ENCODE measurements at regions not wholly inside any gene's neighbourhood (a gene's known extent, or its start where the extent isn't known, plus 50 kb on each side); places are given as distances from the start of the nearest gene placed in this dataset.
"Not testable (repeated sequence)": the region's sequence is repeated elsewhere in the genome, so short reads cannot be mapped to it uniquely, and the experiment has no call there.

- FAIRE-seq = peak; percentile 45
These were observed 112.5 kb downstream of the EFEMP1 start for GRCh38 chr2:55811048-55811447.

- no peak for FAIRE-seq
These were observed 113.0 kb downstream of the EFEMP1 start for GRCh38 chr2:55810622-55811020.

GRCh38 chr2:55809875-55810621, 113.5 kb downstream of the EFEMP1 start:
- no peak for FAIRE-seq

- FAIRE-seq = no peak
These were observed 114.3 kb upstream of the PNPT1 start for GRCh38 chr2:55807900-55808299.

GRCh38 chr2:55805686-55806085, 112.0 kb upstream of the PNPT1 start:
- no peak for FAIRE-seq

- FAIRE-seq = no peak
These were observed 110.9 kb upstream of the PNPT1 start for GRCh38 chr2:55804535-55804934.

- no peak for FAIRE-seq
These were observed 108.4 kb upstream of the PNPT1 start for GRCh38 chr2:55802067-55802466.

- FAIRE-seq = no peak
These were observed 107.8 kb upstream of the PNPT1 start for GRCh38 chr2:55801436-55801835.

GRCh38 chr2:55799624-55800023, 106.0 kb upstream of the PNPT1 start:
- FAIRE-seq = not testable (repeated sequence)

- no peak for FAIRE-seq
These were observed 102.5 kb upstream of the PNPT1 start for GRCh38 chr2:55796121-55796520.

GRCh38 chr2:55793602-55794001, 100.0 kb upstream of the PNPT1 start:
- not testable (repeated sequence) for FAIRE-seq

GRCh38 chr2:55786280-55786679, 92.6 kb upstream of the PNPT1 start:
- FAIRE-seq = no peak

GRCh38 chr2:55783751-55784150, 90.1 kb upstream of the PNPT1 start:
- FAIRE-seq = not testable (repeated sequence)

- no peak for FAIRE-seq
These were observed 89.0 kb upstream of the PNPT1 start for GRCh38 chr2:55782528-55783173.

- no peak for FAIRE-seq
These were observed 87.9 kb upstream of the PNPT1 start for GRCh38 chr2:55781542-55781941.

GRCh38 chr2:55780697-55781096, 87.1 kb upstream of the PNPT1 start:
- no peak for FAIRE-seq

GRCh38 chr2:55779459-55780421, 86.1 kb upstream of the PNPT1 start:
- no peak for FAIRE-seq

GRCh38 chr2:55776966-55777365, 83.3 kb upstream of the PNPT1 start:
- FAIRE-seq = no peak

- no peak for FAIRE-seq
These were observed 82.8 kb upstream of the PNPT1 start for GRCh38 chr2:55776479-55776878.

- FAIRE-seq = no peak
These were observed 82.2 kb upstream of the PNPT1 start for GRCh38 chr2:55775828-55776227.

- not testable (repeated sequence) for FAIRE-seq
These were observed 80.0 kb upstream of the PNPT1 start for GRCh38 chr2:55773651-55774050.

- no peak for FAIRE-seq
These were observed 78.7 kb upstream of the PNPT1 start for GRCh38 chr2:55772109-55772980.

Data from endometrium (tissue), 2 donors.